ENCODE measurements at regions not wholly inside any gene's neighbourhood (a gene's known extent, or its start where the extent isn't known, plus 50 kb on each side); places are given as distances from the start of the nearest gene placed in this dataset.

DNA sequence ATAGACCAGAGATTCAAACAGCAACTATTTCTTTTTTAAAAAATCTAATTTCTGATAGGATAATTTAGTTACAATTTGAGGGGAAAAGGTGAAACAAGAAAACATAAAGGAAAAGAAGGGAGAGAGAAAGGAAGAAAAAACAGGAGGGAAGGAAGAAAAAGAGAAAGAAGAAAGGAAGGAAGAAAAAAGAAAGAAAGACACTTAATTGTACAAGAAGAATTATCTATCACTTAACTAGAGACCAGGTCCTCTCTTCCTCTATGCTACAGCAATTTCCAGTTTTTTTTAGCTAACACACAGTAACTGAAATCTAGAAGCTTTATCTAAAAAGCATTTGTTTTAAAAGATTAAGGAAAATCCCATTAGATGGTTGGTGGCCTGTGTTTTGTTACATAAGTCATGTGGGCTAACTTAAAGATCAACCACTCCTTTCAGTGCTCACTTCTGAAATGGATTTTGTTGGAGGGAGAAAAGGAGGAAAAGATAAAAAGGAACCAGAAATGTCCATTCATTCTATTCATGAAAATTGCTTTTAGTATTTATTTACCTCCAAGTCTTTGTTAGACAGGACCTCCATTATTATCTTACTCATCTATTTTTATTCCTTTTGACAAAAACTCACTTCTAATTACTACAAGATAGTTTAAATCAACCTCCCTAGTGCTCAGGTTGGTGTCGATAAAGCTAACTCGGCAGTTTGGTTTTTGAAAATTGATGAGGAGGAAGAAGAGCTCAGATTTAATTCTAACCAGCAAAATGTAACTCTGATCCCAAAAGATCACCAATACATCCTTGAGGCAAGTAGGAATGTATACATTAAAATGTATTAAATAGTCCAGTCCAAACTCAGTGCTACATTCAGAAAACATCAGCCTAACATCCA is 251.5 kb upstream of the FN1 start (continued):
- TF ChIP-seq EP300 (IDR thresholded peaks at IDR 0.05; ENCODE audit: borderline replicate concordance in 1 of 2, control insufficient read depth in 1 of 2, low read depth in 2 of 2, low read length in 2 of 2) (no peak), MXI1 (IDR thresholded peaks at IDR 0.05; ENCODE audit: low read depth, low read length) (no peak), RFX5 (IDR thresholded peaks at IDR 0.05; ENCODE audit: low read depth, low read length) (no peak), BMI1 (IDR thresholded peaks at IDR 0.05; ENCODE audit: borderline replicate concordance) (no peak), EZH2 (IDR thresholded peaks at IDR 0.05; ENCODE audit: borderline replicate concordance, control insufficient read depth, low read depth, low read length) (no peak), USF2 (IDR thresholded peaks at IDR 0.05; ENCODE audit: borderline replicate concordance, low read depth, low read length) (no peak), CBFB (IDR thresholded peaks at IDR 0.05; ENCODE audit: low read depth) (no peak), POLR2AphosphoS2 (IDR thresholded peaks at IDR 0.05; ENCODE audit: low read depth, low read length) (no peak)

DNA sequence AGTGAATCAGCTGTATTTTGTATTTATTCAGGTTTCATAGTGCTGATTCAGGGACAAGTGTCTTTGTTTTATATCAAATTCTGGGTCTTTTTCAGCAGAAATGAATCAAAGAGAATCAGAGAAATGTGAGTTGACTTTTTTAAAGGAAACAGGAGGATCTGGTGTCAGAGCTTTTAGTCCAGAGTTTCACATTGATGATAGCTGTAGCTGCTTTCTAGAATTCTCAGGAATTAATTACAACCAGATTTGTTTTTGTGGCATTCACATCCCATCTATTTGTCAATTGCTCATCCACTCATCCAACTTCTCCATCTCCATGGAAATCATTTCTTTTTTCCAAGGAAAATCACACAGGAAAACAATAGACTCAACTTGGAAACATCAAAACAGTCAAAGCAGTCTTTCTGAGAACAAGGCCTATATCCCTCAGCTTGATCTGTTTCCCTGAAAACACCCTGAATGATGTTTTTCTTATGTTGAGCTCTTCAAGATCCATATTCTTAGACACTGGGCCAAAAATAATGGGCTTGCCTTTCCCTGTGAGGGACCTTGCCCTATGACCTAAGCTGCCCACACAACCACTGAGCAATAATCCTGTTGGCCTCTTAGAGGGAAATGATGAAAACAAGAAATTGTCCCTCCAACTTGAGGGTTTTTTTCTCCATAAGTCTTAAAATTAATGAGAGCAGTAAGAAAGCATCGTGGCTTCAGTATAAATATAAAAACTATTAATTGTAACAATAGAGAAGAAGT is 249.5 kb upstream of the FN1 start:
- 0% methylated on average over 1 of the region's 1 CpG for WGBS (ENCODE audit: insufficient coverage, insufficient replicate concordance, low lambda C conversion rate, missing lambda C conversion rate)
- ChIA-PET SMC1A (ENCODE audit: uncharacterized antibody, unreplicated experiment) (interaction anchor here (0.6 to 1.4 kb wide), 8 partner anchors 17 to 875 kb away, joined by 3 to 4 read pairs (median 3); no protein-coding TSS in a partner anchor), RAD21 (ENCODE audit: unreplicated experiment) (interaction anchor here (0.5 kb wide), 1 partner anchor 246 kb away, joined by 3 read pairs; no protein-coding TSS in a partner anchor), CTCF (interaction anchor here (0.6 kb wide), 1 partner anchor 513 kb away, joined by 3 read pairs; no protein-coding TSS in a partner anchor), POLR2A (interaction anchor here (1.1 kb wide), 1 partner anchor 25 kb away, joined by 3 read pairs; no protein-coding TSS in a partner anchor)
- no peaks in the 10 kb centered on the region for H3K9me3 ChIP-seq (replicated peaks; ENCODE audit: control insufficient read depth, insufficient read depth, low read length)
- FAIRE-seq = no peak
- no TSS peak for BruUV-seq (replicated peaks)
- H3K79me2 ChIP-seq (ENCODE audit: control insufficient read depth, insufficient read depth, low read length) = no peaks in the 10 kb centered on the region
- no peak overlapping the region for H3K4me2 ChIP-seq (ENCODE audit: control insufficient read depth, insufficient read depth)
- DNase-seq (ENCODE audit: low read depth, low spot score) = no peak
- H3K4me3 ChIP-seq = no peak overlapping the region
- H2AFZ ChIP-seq (ENCODE audit: control insufficient read depth, low read depth, low read length) = no peak overlapping the region
- intact Hi-C loops (cut with micrococcal nuclease; ENCODE audit: unreplicated experiment) = no loop called here
- ATAC-seq = no peak
- no peaks in the 10 kb centered on the region for H3K27me3 ChIP-seq (replicated peaks in 1 of 2; ENCODE audit: control insufficient read depth in 2 of 2, insufficient read depth in 2 of 2, low read length in 1 of 2)
- H4K20me1 ChIP-seq (ENCODE audit: control insufficient read depth, insufficient read depth) = no peaks in the 10 kb centered on the region
- no peak overlapping the region for H3K9ac ChIP-seq (ENCODE audit: control insufficient read depth, insufficient read depth, low read length)
- H3K36me3 ChIP-seq (ENCODE audit: control insufficient read depth in 2 of 2, insufficient read depth in 2 of 2, low read length in 1 of 2) = no peaks in the 10 kb centered on the region
- H3K4me1 ChIP-seq (ENCODE audit: control insufficient read depth, insufficient read depth, low read length) = no peaks in the 10 kb centered on the region
- in situ Hi-C loops (cut with MboI) = no loop called here
- H3K27ac ChIP-seq (ENCODE audit: control insufficient read depth, insufficient read depth) = no peak overlapping the region
- TF ChIP-seq BMI1 (IDR thresholded peaks at IDR 0.05; ENCODE audit: borderline replicate concordance) = no peak
- no peak for TF ChIP-seq TAF1 (IDR thresholded peaks at IDR 0.05; ENCODE audit: borderline replicate concordance, low read depth, low read length)
- no peak for TF ChIP-seq ZBTB11 (CRISPR knock-in tag; IDR thresholded peaks at IDR 0.05)
- no peak for TF ChIP-seq TBL1XR1 (IDR thresholded peaks at IDR 0.05; ENCODE audit: low read depth, low read length)
- no peak for TF ChIP-seq RFX5 (IDR thresholded peaks at IDR 0.05; ENCODE audit: low read depth, low read length)
- no peak for TF ChIP-seq GABPA (IDR thresholded peaks at IDR 0.05; ENCODE audit: low read depth)
